ENCODE measurements at regions not wholly inside any gene's neighbourhood (a gene's known extent, or its start where the extent isn't known, plus 50 kb on each side); places are given as distances from the start of the nearest gene placed in this dataset.

DNA sequence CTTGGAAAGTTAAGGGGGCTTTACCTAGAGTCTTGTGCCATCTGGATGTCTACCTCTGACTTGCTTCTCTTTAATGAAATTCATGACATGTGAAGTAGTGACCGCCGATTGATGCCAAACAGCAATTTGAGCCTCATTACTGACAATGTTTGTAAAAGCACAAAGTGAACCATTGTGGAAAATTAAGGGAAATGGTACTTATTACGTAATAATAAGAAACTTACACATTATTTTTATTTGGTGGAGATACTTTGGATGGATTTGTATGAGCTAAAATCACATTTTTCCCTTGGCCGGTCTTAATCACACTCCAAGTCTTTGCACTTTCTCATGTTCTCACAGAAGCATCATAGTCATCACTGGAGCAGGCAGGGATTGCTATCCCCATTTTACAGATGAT is 265.1 kb upstream of the KLF6 start:
- Histone ChIP-seq H3K27ac (no peak overlapping the region), H3K9me3 (ENCODE audit: low read depth) (no peaks in the 10 kb centered on the region), H3K27me3 (no peaks in the 10 kb centered on the region), H3K4me2 (no peak overlapping the region), H3K79me2 (no peaks in the 10 kb centered on the region), H3K36me3 (replicated peaks; ENCODE audit: insufficient read depth, low read depth) (no peaks in the 10 kb centered on the region), H3K4me1 (ENCODE audit: insufficient read depth) (no peaks in the 10 kb centered on the region), H3K4me3 (no peak overlapping the region), H4K20me1 (ENCODE audit: insufficient read depth, poor library complexity, severe bottlenecking) (no peaks in the 10 kb centered on the region), H2AFZ (no peak overlapping the region), H3K9me2 (replicated peaks; ENCODE audit: insufficient read depth) (no peaks in the 10 kb centered on the region)
- DNase-seq (ENCODE audit: low spot score): no peak
- no peak for TF ChIP-seq EZH2phosphoT487 (IDR thresholded peaks at IDR 0.05; ENCODE audit: low read depth, severe bottlenecking, unreplicated experiment)
- TF ChIP-seq CTCF (IDR thresholded peaks at IDR 0.05; ENCODE audit: poor library complexity): no peak
- TF ChIP-seq EZH2 (IDR thresholded peaks at IDR 0.05; ENCODE audit: borderline replicate concordance): no peak
- WGBS (ENCODE audit: low lambda C conversion rate, missing lambda C conversion rate): over 99% methylated on average over 4 of the region's 4 CpGs

GRCh38 chr10:4049348-4049747 is 264.3 kb upstream of the KLF6 start:
- Histone ChIP-seq H3K36me3 (replicated peaks; ENCODE audit: insufficient read depth, low read depth) (no peaks in the 10 kb centered on the region), H3K27ac (no peak overlapping the region), H3K4me1 (ENCODE audit: insufficient read depth) (no peaks in the 10 kb centered on the region), H3K9me3 (ENCODE audit: low read depth) (no peaks in the 10 kb centered on the region), H3K9me2 (replicated peaks; ENCODE audit: insufficient read depth) (no peaks in the 10 kb centered on the region), H3K4me3 (no peak overlapping the region), H3K79me2 (no peaks in the 10 kb centered on the region), H2AFZ (no peak overlapping the region), H3K4me2 (no peak overlapping the region), H4K20me1 (ENCODE audit: insufficient read depth, poor library complexity, severe bottlenecking) (no peaks in the 10 kb centered on the region), H3K27me3 (no peaks in the 10 kb centered on the region)
- no peak for DNase-seq (ENCODE audit: low spot score)
- no peak for TF ChIP-seq CTCF (IDR thresholded peaks at IDR 0.05; ENCODE audit: poor library complexity)
- TF ChIP-seq EZH2 (IDR thresholded peaks at IDR 0.05; ENCODE audit: borderline replicate concordance): no peak
- no peak for TF ChIP-seq EZH2phosphoT487 (IDR thresholded peaks at IDR 0.05; ENCODE audit: low read depth, severe bottlenecking, unreplicated experiment)
- WGBS (ENCODE audit: low lambda C conversion rate, missing lambda C conversion rate): 97% methylated on average over 6 of the region's 6 CpGs

DNA sequence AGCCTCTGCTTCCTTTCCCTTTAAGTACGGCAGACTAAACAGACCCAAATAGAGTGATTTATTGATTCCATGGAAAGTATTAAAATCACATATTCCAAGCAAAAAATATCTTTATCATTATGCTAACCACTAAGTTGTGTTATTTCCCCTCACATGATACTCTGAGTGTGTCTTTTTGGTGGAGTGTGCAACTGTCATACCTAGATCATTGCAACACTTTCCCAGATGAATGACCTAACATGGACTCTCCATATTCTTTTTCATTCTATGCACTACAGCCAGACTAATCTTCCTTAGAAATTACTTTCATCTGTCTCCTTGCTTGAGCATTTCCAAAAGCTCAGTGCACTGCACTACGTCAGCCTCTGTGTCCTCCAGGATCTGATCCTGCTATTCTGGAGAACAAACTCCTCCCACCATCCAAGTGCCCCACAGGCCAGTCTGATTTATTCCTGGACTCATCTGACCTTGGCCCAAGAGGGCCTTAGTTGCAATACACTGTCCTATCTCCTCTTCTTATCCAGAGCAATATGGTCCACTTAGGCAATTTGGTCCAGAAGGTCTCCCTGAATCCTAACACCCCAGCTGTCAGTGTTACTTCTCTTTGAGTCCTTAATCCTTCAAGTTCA is 263.3 kb upstream of the KLF6 start:
- Histone ChIP-seq H3K9me3 (ENCODE audit: low read depth) (no peaks in the 10 kb centered on the region), H4K20me1 (ENCODE audit: insufficient read depth, poor library complexity, severe bottlenecking) (no peaks in the 10 kb centered on the region), H3K4me1 (ENCODE audit: insufficient read depth) (no peaks in the 10 kb centered on the region), H3K27ac (no peak overlapping the region), H3K27me3 (no peaks in the 10 kb centered on the region), H2AFZ (no peak overlapping the region), H3K36me3 (replicated peaks; ENCODE audit: insufficient read depth, low read depth) (no peaks in the 10 kb centered on the region), H3K4me3 (no peak overlapping the region), H3K79me2 (no peaks in the 10 kb centered on the region), H3K4me2 (no peak overlapping the region), H3K9me2 (replicated peaks; ENCODE audit: insufficient read depth) (no peaks in the 10 kb centered on the region)
- TF ChIP-seq EZH2phosphoT487 (IDR thresholded peaks at IDR 0.05; ENCODE audit: low read depth, severe bottlenecking, unreplicated experiment): no peak
- no peak for TF ChIP-seq CTCF (IDR thresholded peaks at IDR 0.05; ENCODE audit: poor library complexity)
- TF ChIP-seq EZH2 (IDR thresholded peaks at IDR 0.05; ENCODE audit: borderline replicate concordance): no peak
- DNase-seq (ENCODE audit: low spot score): no peak
- 36% methylated on average over 2 of the region's 2 CpGs for WGBS (ENCODE audit: low lambda C conversion rate, missing lambda C conversion rate)
